ENCODE measurements at regions not wholly inside any gene's neighbourhood (a gene's known extent, or its start where the extent isn't known, plus 50 kb on each side); places are given as distances from the start of the nearest gene placed in this dataset.
A peak's percentile ranks its signal among the peaks of the same experiment; 100 is the strongest.

- DNase-seq (ENCODE audit: low read depth in 4 of 4, low spot score in 3 of 4): no peak
These were observed 159.9 kb downstream of the KLF13 start for GRCh38 chr15:31486506-31486905.

- no peak for DNase-seq (ENCODE audit: low read depth in 4 of 4, low spot score in 3 of 4)
These were observed 160.5 kb downstream of the KLF13 start for GRCh38 chr15:31486906-31487695.

GRCh38 chr15:31487811-31488436, 161.3 kb downstream of the KLF13 start:
- DNase-seq (ENCODE audit: low read depth in 4 of 4, low spot score in 3 of 4): no peak

- DNase-seq (ENCODE audit: low read depth in 4 of 4, low spot score in 3 of 4): peak in 3 of 4 donors; percentile 56 to 61 (median 57)
These were observed 162.0 kb downstream of the KLF13 start for GRCh38 chr15:31488437-31489204.

- no peak for DNase-seq (ENCODE audit: low read depth in 4 of 4, low spot score in 3 of 4)
These were observed 162.6 kb downstream of the KLF13 start for GRCh38 chr15:31489281-31489680.

GRCh38 chr15:31489801-31490646, 163.4 kb downstream of the KLF13 start:
- no peak for DNase-seq (ENCODE audit: low read depth in 4 of 4, low spot score in 3 of 4)

GRCh38 chr15:31494786-31495185, 168.2 kb downstream of the KLF13 start:
- no peak for DNase-seq (ENCODE audit: low read depth in 4 of 4, low spot score in 3 of 4)

- DNase-seq (ENCODE audit: low read depth in 4 of 4, low spot score in 3 of 4): no peak
These were observed 168.6 kb downstream of the KLF13 start for GRCh38 chr15:31495281-31495680.

GRCh38 chr15:31497838-31498237, 171.2 kb downstream of the KLF13 start:
- DNase-seq (ENCODE audit: low read depth in 4 of 4, low spot score in 3 of 4): no peak

- no peak for DNase-seq (ENCODE audit: low read depth in 4 of 4, low spot score in 3 of 4)
These were observed 171.7 kb downstream of the KLF13 start for GRCh38 chr15:31498329-31498728.

GRCh38 chr15:31498756-31499155, 172.1 kb downstream of the KLF13 start:
- DNase-seq (ENCODE audit: low read depth in 4 of 4, low spot score in 3 of 4): no peak

GRCh38 chr15:31499236-31499952, 172.8 kb downstream of the KLF13 start:
- no peak for DNase-seq (ENCODE audit: low read depth in 4 of 4, low spot score in 3 of 4)

GRCh38 chr15:31499953-31500765, 173.5 kb downstream of the KLF13 start:
- no peak for DNase-seq (ENCODE audit: low read depth in 4 of 4, low spot score in 3 of 4)

- DNase-seq (ENCODE audit: low read depth in 4 of 4, low spot score in 3 of 4): no peak
These were observed 174.3 kb downstream of the KLF13 start for GRCh38 chr15:31500766-31501449.

GRCh38 chr15:31501536-31502157, 175.0 kb downstream of the KLF13 start:
- no peak for DNase-seq (ENCODE audit: low read depth in 4 of 4, low spot score in 3 of 4)

- DNase-seq (ENCODE audit: low read depth in 4 of 4, low spot score in 3 of 4): no peak
These were observed 176.1 kb downstream of the KLF13 start for GRCh38 chr15:31502541-31503229.

GRCh38 chr15:31503256-31503655, 176.6 kb downstream of the KLF13 start:
- no peak for DNase-seq (ENCODE audit: low read depth in 4 of 4, low spot score in 3 of 4)
